IMR-90 (cell line): ENCODE measurements at regions not wholly inside any gene's neighbourhood (a gene's known extent, or its start where the extent isn't known, plus 50 kb on each side); places are given as distances from the start of the nearest gene placed in this dataset.

Experiments used
- ATAC-seq: fragments of 200-7000 bp; cut with Tn5 transposase; 2 replicates; pipeline ENCODE4 v1.9.1; 2020; ENCODE audit warnings: low read depth, mild to moderate bottlenecking, moderate library complexity
- BruUV-seq: library from RNA; stranded (reverse); fragments of 400-500 nt; replicated peaks from 2 replicates; lab custom pipeline; 2021; lab: Mats Ljungman, UMichigan
- CTCF ChIA-PET: fragments of 300-600 bp; formaldehyde crosslinking; extraction: SDS; loops from one replicate; lab custom pipeline; 2021; ENCODE audit warnings: antibody characterized with exemption; lab: Yijun Ruan, JAX
- POLR2A ChIA-PET: fragments of 300-600 bp; sonication (Branson Sonifier 250); formaldehyde crosslinking; loops from one replicate; lab custom pipeline; 2022; ENCODE audit warnings: antibody characterized with exemption; ENCODE audit not compliant: unreplicated experiment; lab: Charles Lee
- DNase-seq: peaks from one replicate; pipeline ENCODE4 v3.0.0; 2013
- H2AFZ ChIP-seq: replicated peaks from 2 replicates; pipeline ENCODE3; 2013; ENCODE audit warnings: low read length, mild to moderate bottlenecking; ENCODE audit not compliant: poor library complexity
- H2AK5ac ChIP-seq: 2 replicates; pipeline ENCODE4 v1.6.1; 2013; ENCODE audit warnings: low read depth, low read length, inconsistent platforms
- H2AK9ac ChIP-seq: replicated peaks from 2 replicates; pipeline ENCODE3; 2013; ENCODE audit warnings: mild to moderate bottlenecking, low read depth, low read length, moderate library complexity; ENCODE audit not compliant: poor library complexity
- H2BK120ac ChIP-seq: 2 replicates; pipeline ENCODE4 v1.6.1; 2013; ENCODE audit warnings: low read depth, low read length, inconsistent platforms
- H2BK15ac ChIP-seq: 3 replicates; pipeline ENCODE4 v1.6.1; 2013; ENCODE audit warnings: low read depth, low read length, inconsistent platforms
- H2BK20ac ChIP-seq: 2 replicates; pipeline ENCODE4 v1.6.1; 2013; ENCODE audit warnings: low read depth, mild to moderate bottlenecking, inconsistent platforms, low read length, moderate library complexity
- H2BK5ac ChIP-seq: 2 replicates; pipeline ENCODE4 v1.6.1; 2013; ENCODE audit warnings: mild to moderate bottlenecking, low read depth, low read length, inconsistent platforms; ENCODE audit not compliant: poor library complexity, severe bottlenecking
- H3K14ac ChIP-seq: replicated peaks from 2 replicates; pipeline ENCODE4 v1.6.1; 2013; ENCODE audit warnings: low read depth, low read length, inconsistent platforms
- H3K18ac ChIP-seq: 2 replicates; pipeline ENCODE4 v1.6.1; 2013; ENCODE audit warnings: low read depth, low read length, control low read depth
- H3K23ac ChIP-seq: 2 replicates; pipeline ENCODE4 v1.6.1; 2013; ENCODE audit warnings: low read depth, low read length, inconsistent platforms
- H3K27ac ChIP-seq: 2 replicates; pipeline ENCODE4 v1.5.1; 2013; ENCODE audit warnings: mild to moderate bottlenecking, control low read depth, low read length; ENCODE audit not compliant: insufficient read depth
- H3K27me3 ChIP-seq: 2 replicates; pipeline ENCODE4 v1.6.1; 2013; ENCODE audit warnings: low read length; ENCODE audit not compliant: control insufficient read depth, insufficient read depth
- H3K36me3 ChIP-seq: 2 replicates; pipeline ENCODE4 v1.6.1; 2013; ENCODE audit warnings: low read length, mixed read lengths; ENCODE audit not compliant: control insufficient read depth, insufficient read depth
- H3K4ac ChIP-seq: 2 replicates; pipeline ENCODE4 v1.6.1; 2013; ENCODE audit warnings: low read depth, low read length, inconsistent platforms
- H3K4me1 ChIP-seq: 2 replicates; pipeline ENCODE4 v1.6.1; 2013; ENCODE audit warnings: low read length, mixed read lengths; ENCODE audit not compliant: control insufficient read depth, insufficient read depth
- H3K4me2 ChIP-seq: 2 replicates; pipeline ENCODE4 v1.6.1; 2013; ENCODE audit warnings: low read depth, mild to moderate bottlenecking, control low read depth, low read length, moderate library complexity
- H3K4me3 ChIP-seq: 2 replicates; pipeline ENCODE4 v1.5.1; 2013; ENCODE audit warnings: low read depth, mild to moderate bottlenecking, control low read depth, low read length, moderate library complexity; ENCODE audit not compliant: insufficient read depth
- H3K56ac ChIP-seq: 2 replicates; pipeline ENCODE4 v1.6.1; 2013; ENCODE audit warnings: low read length, inconsistent platforms; ENCODE audit not compliant: insufficient read depth; ENCODE audit errors: extremely low read depth
- H3K79me1 ChIP-seq, 2 experiments: 2 replicates each; pipeline ENCODE4 v1.6.1; 2013; ENCODE audit warnings: low read length in 2 of 2, inconsistent platforms in 1 of 2, low read depth in 1 of 2
- H3K9ac ChIP-seq: 2 replicates; pipeline ENCODE4 v1.6.1; 2013; ENCODE audit warnings: low read depth, low read length, control low read depth
- H3K9me1 ChIP-seq: 2 replicates; pipeline ENCODE4 v1.6.1; 2013; ENCODE audit warnings: low read length, inconsistent platforms; ENCODE audit not compliant: insufficient read depth
- H3K9me3 ChIP-seq: 2 replicates; pipeline ENCODE4 v1.6.1; 2013; ENCODE audit warnings: low read length; ENCODE audit not compliant: control insufficient read depth, insufficient read depth
- H4K20me1 ChIP-seq: 2 replicates; pipeline ENCODE4 v1.6.1; 2013; ENCODE audit warnings: low read length, inconsistent platforms; ENCODE audit not compliant: insufficient read depth
- H4K5ac ChIP-seq: 2 replicates; pipeline ENCODE4 v1.6.1; 2013; ENCODE audit warnings: mild to moderate bottlenecking, low read depth, low read length, control low read depth
- H4K8ac ChIP-seq, 2 experiments: 2 replicates each; pipeline ENCODE4 v1.6.1; 2013; ENCODE audit warnings: low read depth in 2 of 2, low read length in 2 of 2, control low read depth in 1 of 2, inconsistent platforms in 1 of 2
- H4K91ac ChIP-seq: 2 replicates; pipeline ENCODE4 v1.6.1; 2013; ENCODE audit warnings: low read depth, low read length, inconsistent platforms; ENCODE audit not compliant: insufficient read depth
- BHLHE40 ChIP-seq: fragments of 150-350 bp; IDR thresholded peaks from 2 replicates; pipeline ENCODE4 v1.6.1; 2016; ENCODE audit warnings: mild to moderate bottlenecking, low read depth, low read length
- CEBPB ChIP-seq: IDR thresholded peaks from 2 replicates; pipeline ENCODE4 v1.6.1; 2012; ENCODE audit warnings: low read depth, low read length, improper control_type of control experiment
- CHD1 ChIP-seq: IDR thresholded peaks from 2 replicates; pipeline ENCODE4 v1.6.1; 2012; ENCODE audit warnings: low read depth, low read length, improper control_type of control experiment
- CTCF ChIP-seq: conservative IDR thresholded peaks from 2 replicates; pipeline ENCODE4 v1.5.1; 2012; ENCODE audit warnings: mild to moderate bottlenecking, low read depth, low read length, improper control_type of control experiment
- ELK1 ChIP-seq: fragments of 150-350 bp; IDR thresholded peaks from 2 replicates; pipeline ENCODE4 v1.6.1; 2016; ENCODE audit warnings: low read depth, mild to moderate bottlenecking, low read length, moderate library complexity, borderline replicate concordance
- FOS ChIP-seq: fragments of 150-350 bp; IDR thresholded peaks from 2 replicates; pipeline ENCODE4 v1.6.1; 2016; ENCODE audit warnings: low read depth, low read length
- MAFK ChIP-seq: IDR thresholded peaks from 2 replicates; pipeline ENCODE4 v1.6.1; 2012; ENCODE audit warnings: low read depth, low read length, improper control_type of control experiment
- MAZ ChIP-seq: IDR thresholded peaks from 2 replicates; pipeline ENCODE4 v1.6.1; 2012; ENCODE audit warnings: low read depth, mild to moderate bottlenecking, low read length, improper control_type of control experiment, moderate library complexity, borderline replicate concordance
- MXI1 ChIP-seq: IDR thresholded peaks from 2 replicates; pipeline ENCODE4 v1.6.1; 2012; ENCODE audit warnings: low read depth, mild to moderate bottlenecking, low read length, moderate library complexity, borderline replicate concordance
- NFE2L2 ChIP-seq: fragments of 150-350 bp; IDR thresholded peaks from 2 replicates; pipeline ENCODE4 v1.6.1; 2016; ENCODE audit warnings: low read depth, mild to moderate bottlenecking, low read length
- POLR2A ChIP-seq: IDR thresholded peaks from 2 replicates; pipeline ENCODE4 v1.6.1; 2012; ENCODE audit warnings: mild to moderate bottlenecking, low read depth, low read length
- RAD21 ChIP-seq: IDR thresholded peaks from 2 replicates; pipeline ENCODE4 v1.6.1; 2012; ENCODE audit warnings: low read length, improper control_type of control experiment
- RCOR1 ChIP-seq: IDR thresholded peaks from 2 replicates; pipeline ENCODE4 v1.6.1; 2012; ENCODE audit warnings: mild to moderate bottlenecking, low read length, improper control_type of control experiment; ENCODE audit not compliant: insufficient replicate concordance
- RFX5 ChIP-seq: IDR thresholded peaks from 2 replicates; pipeline ENCODE4 v1.8.0; 2012; ENCODE audit warnings: low read depth, mild to moderate bottlenecking, low read length, moderate library complexity
- SMC3 ChIP-seq: fragments of 150-350 bp; IDR thresholded peaks from 2 replicates; pipeline ENCODE4 v1.6.1; 2016; ENCODE audit warnings: low read depth, mild to moderate bottlenecking, antibody characterized with exemption, low read length, moderate library complexity
- USF2 ChIP-seq: fragments of 150-350 bp; IDR thresholded peaks from 2 replicates; pipeline ENCODE4 v1.6.1; 2017; ENCODE audit warnings: mild to moderate bottlenecking, antibody characterized with exemption, low read length, low read depth
- WGBS, 2 experiments: methylation state at CpG; one replicate each; pipeline versions ENCODE4 v1.1.5 to v1.1.7; 2013; ENCODE audit warnings: missing lambda C conversion rate in 2 of 2; ENCODE audit not compliant: insufficient read length in 1 of 2; ENCODE audit errors: extremely low coverage in 2 of 2; 5-methylcytosine and 5-hydroxymethylcytosine counted together
- dilution Hi-C: fragments of 300-500 bp; cut with HindIII; formaldehyde crosslinking; loops from one replicate; pipeline ENCODE4 v1.14.3; 2018; ENCODE audit warnings: low sequenced_read_pairs; ENCODE audit not compliant: unreplicated experiment
- in situ Hi-C: fragments of 300-500 bp; cut with MboI; formaldehyde crosslinking; loops from 3 replicates; pipeline ENCODE4 v1.14.3; 2019; ENCODE audit warnings: low sequenced_read_pairs, inconsistent platforms, mixed read lengths
- intact Hi-C: fragments of 100-400 bp; cut with micrococcal nuclease; formaldehyde crosslinking; loops from 2 replicates; pipeline ENCODE4 v1.10.0; 2022

GRCh38 chr19:30924069-30924636 is 425.1 kb downstream of the TSHZ3 start:
- Histone ChIP-seq H2AK5ac (no peak overlapping the region), H3K79me1 (no peaks in the 10 kb centered on the region), H2BK120ac (no peak overlapping the region), H2BK20ac (no peak overlapping the region), H3K36me3 (no peaks in the 10 kb centered on the region), H3K4me1 (no peaks in the 10 kb centered on the region), H3K4me2 (no peak overlapping the region), H3K56ac (no peak overlapping the region), H3K27ac (no peak overlapping the region), H2BK15ac (no peak overlapping the region), H3K14ac (no peak overlapping the region), H4K91ac (no peak overlapping the region), H3K23ac (no peak overlapping the region), H4K20me1 (no peaks in the 10 kb centered on the region), H2BK5ac (no peak overlapping the region), H4K8ac (no peak overlapping the region), H2AK9ac (no peak overlapping the region), H3K4ac (no peak overlapping the region), H3K27me3 (no peaks in the 10 kb centered on the region), H3K9me1 (no peaks in the 10 kb centered on the region), H3K18ac (no peak overlapping the region), H3K4me3 (no peak overlapping the region), H2AFZ (no peak overlapping the region), H3K9me3 (no peaks in the 10 kb centered on the region), H4K5ac (no peak overlapping the region), H3K9ac (no peak overlapping the region)
- ChIA-PET CTCF (no interaction called here), POLR2A (no interaction called here)
- no peak for TF ChIP-seq SMC3
- TF ChIP-seq USF2, result no peak
- TF ChIP-seq RAD21, result no peak
- no peak for TF ChIP-seq MAFK
- TF ChIP-seq RCOR1, result no peak
- TF ChIP-seq CTCF, result no peak
- TF ChIP-seq ELK1, result no peak
- no peak for TF ChIP-seq POLR2A
- TF ChIP-seq MAZ, result no peak
- TF ChIP-seq FOS, result no peak
- TF ChIP-seq MXI1, result no peak
- no peak for TF ChIP-seq RFX5
- TF ChIP-seq CHD1, result no peak
- TF ChIP-seq CEBPB, result no peak
- no peak for TF ChIP-seq BHLHE40
- TF ChIP-seq NFE2L2, result no peak
- in situ Hi-C loops (no loop called here), dilution Hi-C loops (no loop called here), intact Hi-C loops (no loop called here)
- ATAC-seq, result no peak
- WGBS, 2 experiments, result no CpG with 5 or more reads among the region's 11 CpGs
- no peak for DNase-seq
- no TSS peak for BruUV-seq
